BLaER1 (cell line): ENCODE measurements at regions not wholly inside any gene's neighbourhood (a gene's known extent, or its start where the extent isn't known, plus 50 kb on each side); places are given as distances from the start of the nearest gene placed in this dataset.

Experiments
- H3K27ac ChIP-seq: shearing (Covaris generic); formaldehyde crosslinking; 2 replicates; pipeline ENCODE4 v1.8.1; 2022
- H3K27me3 ChIP-seq: shearing (Covaris generic); formaldehyde crosslinking; 2 replicates; pipeline ENCODE4 v1.8.1; 2022
- H3K36me3 ChIP-seq: shearing (Covaris generic); formaldehyde crosslinking; 2 replicates; pipeline ENCODE4 v1.8.1; 2022
- H3K4me1 ChIP-seq: shearing (Covaris generic); formaldehyde crosslinking; 2 replicates; pipeline ENCODE4 v1.8.1; 2022
- H3K4me2 ChIP-seq: shearing (Covaris generic); formaldehyde crosslinking; 2 replicates; pipeline ENCODE4 v1.8.1; 2022
- H3K4me3 ChIP-seq: shearing (Covaris generic); formaldehyde crosslinking; 2 replicates; pipeline ENCODE4 v1.8.1; 2022
- H3K9ac ChIP-seq: shearing (Covaris generic); formaldehyde crosslinking; 2 replicates; pipeline ENCODE4 v1.8.1; 2022
- H3K9me3 ChIP-seq: shearing (Covaris generic); formaldehyde crosslinking; 2 replicates; pipeline ENCODE4 v1.8.1; 2022
- H4K20me1 ChIP-seq: shearing (Covaris generic); formaldehyde crosslinking; 2 replicates; pipeline ENCODE4 v1.8.1; 2022
- Cebpa-rat ChIP-seq: shearing (Covaris generic); IDR thresholded peaks from 2 replicates; pipeline ENCODE4 v1.8.1; 2022

- H3K4me2 ChIP-seq, result no peak overlapping the region
- H3K9me3 ChIP-seq, result no peaks in the 10 kb centered on the region
- TF ChIP-seq Cebpa-rat, result no peak
- H3K9ac ChIP-seq, result no peak overlapping the region
- no peaks in the 10 kb centered on the region for H3K27me3 ChIP-seq
- H3K4me1 ChIP-seq, result peaks cover 9% of the 10 kb centered on the region
- H3K36me3 ChIP-seq, result no peaks in the 10 kb centered on the region
- H4K20me1 ChIP-seq, result no peaks in the 10 kb centered on the region
- H3K4me3 ChIP-seq, result no peak overlapping the region
- no peak overlapping the region for H3K27ac ChIP-seq
These were observed 96.9 kb upstream of the POU3F3 start for GRCh38 chr2:104757056-104757455.

GRCh38 chr2:104758199-104758620, 95.7 kb upstream of the POU3F3 start:
- H3K27me3 ChIP-seq, result no peaks in the 10 kb centered on the region

GRCh38 chr2:104762031-104762430, 91.9 kb upstream of the POU3F3 start:
- Histone ChIP-seq H3K9ac (no peak overlapping the region), H3K4me1 (no peaks in the 10 kb centered on the region), H3K36me3 (no peaks in the 10 kb centered on the region), H3K9me3 (no peaks in the 10 kb centered on the region), H3K4me3 (no peak overlapping the region), H3K27me3 (no peaks in the 10 kb centered on the region), H4K20me1 (no peaks in the 10 kb centered on the region), H3K4me2 (no peak overlapping the region), H3K27ac (no peak overlapping the region)
- TF ChIP-seq Cebpa-rat, result no peak

More at GRCh38 chr2:104758199-104758620, 95.7 kb upstream of the POU3F3 start:
- TF ChIP-seq Cebpa-rat, result no peak
- no peaks in the 10 kb centered on the region for H3K36me3 ChIP-seq
- H3K4me2 ChIP-seq, result no peak overlapping the region
- no peak overlapping the region for H3K4me3 ChIP-seq
- H3K4me1 ChIP-seq, result peaks cover 9% of the 10 kb centered on the region
- no peak overlapping the region for H3K27ac ChIP-seq
- H3K9me3 ChIP-seq, result no peaks in the 10 kb centered on the region
- H4K20me1 ChIP-seq, result no peaks in the 10 kb centered on the region
- H3K9ac ChIP-seq, result no peak overlapping the region

GRCh38 chr2:104766683-104767082, 87.2 kb upstream of the POU3F3 start:
- H3K36me3 ChIP-seq, result no peaks in the 10 kb centered on the region
- H3K27me3 ChIP-seq, result no peaks in the 10 kb centered on the region
- H3K9me3 ChIP-seq, result no peaks in the 10 kb centered on the region
- H4K20me1 ChIP-seq, result no peaks in the 10 kb centered on the region
- H3K9ac ChIP-seq, result no peak overlapping the region
- no peak overlapping the region for H3K4me2 ChIP-seq
- no peak for TF ChIP-seq Cebpa-rat
- H3K4me1 ChIP-seq, result no peaks in the 10 kb centered on the region
- H3K27ac ChIP-seq, result no peak overlapping the region
- no peak overlapping the region for H3K4me3 ChIP-seq

- Histone ChIP-seq H3K27me3 (no peaks in the 10 kb centered on the region), H3K4me2 (no peak overlapping the region), H3K36me3 (no peaks in the 10 kb centered on the region), H3K27ac (no peak overlapping the region), H3K4me1 (no peaks in the 10 kb centered on the region), H3K9me3 (no peaks in the 10 kb centered on the region), H3K9ac (no peak overlapping the region), H4K20me1 (no peaks in the 10 kb centered on the region), H3K4me3 (no peak overlapping the region)
- TF ChIP-seq Cebpa-rat, result no peak
These were observed 85.2 kb upstream of the POU3F3 start for GRCh38 chr2:104768694-104769093.

- Histone ChIP-seq H3K27me3 (no peaks in the 10 kb centered on the region), H3K9ac (no peak overlapping the region), H3K4me3 (no peak overlapping the region), H4K20me1 (no peaks in the 10 kb centered on the region), H3K9me3 (no peaks in the 10 kb centered on the region), H3K36me3 (no peaks in the 10 kb centered on the region), H3K4me2 (no peak overlapping the region), H3K4me1 (no peaks in the 10 kb centered on the region), H3K27ac (no peak overlapping the region)
- no peak for TF ChIP-seq Cebpa-rat
These were observed 84.8 kb upstream of the POU3F3 start for GRCh38 chr2:104769096-104769495.

GRCh38 chr2:104772996-104773395, 80.9 kb upstream of the POU3F3 start:
- Histone ChIP-seq H3K27me3 (no peaks in the 10 kb centered on the region), H3K4me1 (no peaks in the 10 kb centered on the region), H3K36me3 (no peaks in the 10 kb centered on the region), H3K9me3 (no peaks in the 10 kb centered on the region), H4K20me1 (no peaks in the 10 kb centered on the region), H3K4me2 (no peak overlapping the region), H3K9ac (no peak overlapping the region), H3K27ac (no peak overlapping the region), H3K4me3 (no peak overlapping the region)
- TF ChIP-seq Cebpa-rat, result no peak

GRCh38 chr2:104774631-104775030, 79.3 kb upstream of the POU3F3 start:
- no peaks in the 10 kb centered on the region for H3K27me3 ChIP-seq
- H3K4me2 ChIP-seq, result no peak overlapping the region
- H3K9ac ChIP-seq, result no peak overlapping the region
- no peak for TF ChIP-seq Cebpa-rat
- H4K20me1 ChIP-seq, result no peaks in the 10 kb centered on the region
- H3K4me3 ChIP-seq, result no peak overlapping the region
- no peak overlapping the region for H3K27ac ChIP-seq
- no peaks in the 10 kb centered on the region for H3K9me3 ChIP-seq
- no peaks in the 10 kb centered on the region for H3K4me1 ChIP-seq
- H3K36me3 ChIP-seq, result no peaks in the 10 kb centered on the region

GRCh38 chr2:104777721-104778120, 76.2 kb upstream of the POU3F3 start:
- no peak overlapping the region for H3K4me3 ChIP-seq
- no peaks in the 10 kb centered on the region for H3K27me3 ChIP-seq
- no peak for TF ChIP-seq Cebpa-rat
- no peaks in the 10 kb centered on the region for H3K4me1 ChIP-seq
- H3K9ac ChIP-seq, result no peak overlapping the region
- H4K20me1 ChIP-seq, result no peaks in the 10 kb centered on the region
- no peaks in the 10 kb centered on the region for H3K36me3 ChIP-seq
- no peak overlapping the region for H3K27ac ChIP-seq
- no peaks in the 10 kb centered on the region for H3K9me3 ChIP-seq
- no peak overlapping the region for H3K4me2 ChIP-seq

- H4K20me1 ChIP-seq, result no peaks in the 10 kb centered on the region
- no peak overlapping the region for H3K9ac ChIP-seq
- H3K9me3 ChIP-seq, result no peaks in the 10 kb centered on the region
- H3K4me1 ChIP-seq, result no peaks in the 10 kb centered on the region
- H3K4me3 ChIP-seq, result no peak overlapping the region
- H3K36me3 ChIP-seq, result no peaks in the 10 kb centered on the region
- TF ChIP-seq Cebpa-rat, result no peak
- no peak overlapping the region for H3K4me2 ChIP-seq
- no peaks in the 10 kb centered on the region for H3K27me3 ChIP-seq
- H3K27ac ChIP-seq, result no peak overlapping the region
These were observed 72.8 kb upstream of the POU3F3 start for GRCh38 chr2:104781151-104781550.

- no peak for TF ChIP-seq Cebpa-rat
- H3K4me2 ChIP-seq, result no peak overlapping the region
- no peaks in the 10 kb centered on the region for H3K36me3 ChIP-seq
- H3K27me3 ChIP-seq, result no peaks in the 10 kb centered on the region
- no peaks in the 10 kb centered on the region for H3K4me1 ChIP-seq
- H3K27ac ChIP-seq, result no peak overlapping the region
- H4K20me1 ChIP-seq, result no peaks in the 10 kb centered on the region
- H3K4me3 ChIP-seq, result no peak overlapping the region
- no peaks in the 10 kb centered on the region for H3K9me3 ChIP-seq
- no peak overlapping the region for H3K9ac ChIP-seq
These were observed 69.7 kb upstream of the POU3F3 start for GRCh38 chr2:104784264-104784663.
